Activated CD4-positive, alpha-beta T cell treated with anti-CD3 and anti-CD28 coated beads, Interleukin-2, amount 50 U/mL, for 16 hours (primary cell): ENCODE measurements at regions not wholly inside any gene's neighbourhood (a gene's known extent, or its start where the extent isn't known, plus 50 kb on each side); places are given as distances from the start of the nearest gene placed in this dataset.
"Not testable (repeated sequence)": the region's sequence is repeated elsewhere in the genome, so short reads cannot be mapped to it uniquely, and the experiment has no call there.

Experiments
- DNase-seq: peaks from one replicate; pipeline ENCODE4 v3.0.0-alpha.2; 2020

DNA sequence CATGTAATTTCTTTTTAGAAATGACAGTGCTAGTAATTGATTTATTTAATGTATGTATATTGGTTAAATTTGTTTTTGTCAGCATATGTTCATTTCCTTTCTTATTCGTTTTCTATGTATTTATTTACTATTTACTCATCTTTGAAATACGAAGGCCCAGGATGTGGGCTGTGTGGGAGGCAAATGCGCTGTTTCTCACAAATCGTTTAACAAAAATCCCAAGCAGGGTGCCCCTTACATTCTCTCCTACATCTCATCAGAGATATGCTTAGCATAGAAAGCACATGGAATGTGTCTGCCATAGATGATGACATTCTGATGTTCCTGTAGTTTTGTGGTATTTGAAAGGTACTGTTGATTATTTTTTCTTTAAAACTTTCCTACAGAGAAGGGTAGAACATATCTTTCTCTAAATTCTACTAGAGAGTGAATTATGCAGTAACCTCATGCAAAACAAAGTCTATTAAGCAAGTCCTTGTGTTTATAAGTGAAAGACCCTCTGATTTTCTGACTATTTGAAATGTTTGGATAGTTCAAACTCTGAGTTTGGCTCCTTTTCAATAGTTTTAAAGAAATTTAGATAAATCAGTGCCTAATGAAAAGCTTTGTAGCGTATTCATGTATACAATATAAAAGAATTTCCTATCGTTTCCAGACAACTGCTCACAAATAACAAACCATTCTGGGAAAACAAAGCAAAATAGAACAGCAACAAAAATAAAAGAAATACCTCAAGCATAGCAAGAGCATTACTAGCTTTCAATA, 111.1 kb upstream of the VGLL3 start:
- no peak for DNase-seq

DNA sequence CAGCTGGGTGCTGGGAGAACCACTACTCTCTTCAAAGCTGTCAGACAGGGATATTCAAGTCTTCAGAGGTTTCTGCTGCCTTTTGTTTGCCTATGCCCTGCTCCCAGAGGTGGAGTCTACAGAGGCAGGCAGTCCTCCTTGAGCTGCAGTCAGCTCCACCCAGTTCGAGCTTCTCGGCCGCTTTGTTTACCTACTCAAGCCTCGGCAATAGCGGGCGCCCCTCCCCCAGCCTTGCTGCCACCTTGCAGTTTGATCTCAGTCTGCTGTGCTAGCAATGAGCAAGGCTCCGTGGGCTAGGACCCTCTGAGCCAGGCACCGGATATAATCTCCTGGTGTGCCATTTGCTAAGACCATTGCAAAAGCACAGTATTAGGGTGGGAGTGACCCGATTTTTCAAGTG, 106.8 kb upstream of the VGLL3 start:
- not testable (repeated sequence) for DNase-seq

DNA sequence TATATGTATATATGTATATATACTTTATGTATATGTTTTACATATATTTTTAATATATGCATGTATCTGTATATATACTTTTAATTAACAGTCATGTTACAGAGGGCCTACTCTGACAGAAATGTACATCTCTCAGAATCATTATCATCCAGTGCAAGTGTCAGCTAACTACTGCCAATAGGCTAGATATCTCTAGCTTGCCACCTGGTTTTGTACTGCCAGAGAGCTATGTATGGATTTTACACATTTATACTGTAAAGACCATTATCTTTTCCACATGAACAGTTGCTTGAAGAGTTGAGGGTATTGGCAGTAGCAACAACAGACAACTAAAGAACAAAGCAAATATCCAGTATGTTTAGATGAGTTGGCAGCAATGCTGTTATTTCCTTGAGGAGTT, 99.7 kb upstream of the VGLL3 start:
- no peak for DNase-seq

DNA sequence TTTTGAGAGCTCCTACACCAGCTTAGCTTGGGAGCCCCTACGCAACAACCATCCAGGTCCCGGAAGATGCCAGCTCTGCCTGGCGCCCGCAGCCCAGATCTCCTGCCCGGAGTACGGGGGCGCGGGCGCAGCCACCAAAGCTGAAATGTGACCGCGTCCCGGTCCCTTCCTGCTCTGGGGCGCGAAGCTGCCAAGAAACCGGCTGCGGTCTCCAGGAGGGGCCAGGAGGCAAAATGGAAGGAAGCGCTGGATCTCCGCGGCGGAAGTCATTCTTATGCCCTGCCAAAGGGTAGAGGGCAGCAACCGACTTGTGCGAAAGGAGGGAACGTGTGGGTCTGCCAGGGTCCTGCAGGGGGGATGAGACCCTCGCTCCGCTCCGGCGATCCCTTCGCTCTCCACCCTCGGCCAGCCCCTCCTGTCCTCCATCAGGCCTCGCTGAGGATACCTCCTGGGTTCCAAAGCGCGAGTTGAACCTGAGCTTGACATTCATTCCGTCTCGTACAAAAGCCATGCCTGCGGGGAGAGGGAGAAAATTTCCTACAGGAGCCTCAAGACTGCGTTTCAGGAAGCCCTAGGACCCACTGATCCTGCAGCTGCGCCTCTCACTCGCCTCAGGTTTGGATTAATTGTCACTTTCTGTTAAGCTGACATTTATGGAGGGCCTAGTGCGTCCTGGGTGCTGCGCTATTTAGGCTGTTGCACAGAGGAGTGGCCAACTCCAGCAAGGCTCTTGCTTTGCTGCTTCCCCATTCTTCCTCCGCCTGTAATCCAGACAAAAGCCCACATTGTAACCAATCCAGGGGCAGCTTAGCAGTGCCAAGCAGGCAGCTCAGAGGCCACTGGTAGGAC, 98.3 kb upstream of the VGLL3 start:
- DNase-seq, result peak; percentile 23

DNA sequence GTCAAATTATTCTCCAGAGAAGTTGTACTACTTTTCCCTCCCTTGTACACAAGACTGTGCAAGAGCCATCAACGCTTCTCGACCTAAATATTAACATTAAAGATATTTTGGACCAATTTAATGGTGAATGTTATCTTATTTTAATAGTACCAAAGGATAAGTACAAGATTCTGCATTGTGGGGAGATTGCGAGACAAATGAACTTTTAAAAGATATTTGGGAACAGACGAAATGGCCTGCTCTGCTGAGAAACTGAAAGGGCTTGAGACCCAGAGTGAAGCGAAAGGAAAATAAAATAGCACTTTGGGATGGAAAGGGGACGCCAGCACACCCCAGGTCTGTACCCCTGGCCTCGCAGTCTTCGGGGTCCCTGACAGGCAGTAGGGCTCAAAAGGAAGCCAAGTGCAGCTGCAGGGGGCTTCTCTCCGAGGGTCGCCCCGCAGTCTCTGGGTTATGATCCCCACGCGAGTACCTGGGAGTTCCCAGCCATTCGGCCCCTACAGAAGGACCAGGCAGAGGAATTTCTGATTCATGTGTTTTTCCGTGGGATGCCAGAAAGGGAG, 97.6 kb upstream of the VGLL3 start:
- no peak for DNase-seq

DNA sequence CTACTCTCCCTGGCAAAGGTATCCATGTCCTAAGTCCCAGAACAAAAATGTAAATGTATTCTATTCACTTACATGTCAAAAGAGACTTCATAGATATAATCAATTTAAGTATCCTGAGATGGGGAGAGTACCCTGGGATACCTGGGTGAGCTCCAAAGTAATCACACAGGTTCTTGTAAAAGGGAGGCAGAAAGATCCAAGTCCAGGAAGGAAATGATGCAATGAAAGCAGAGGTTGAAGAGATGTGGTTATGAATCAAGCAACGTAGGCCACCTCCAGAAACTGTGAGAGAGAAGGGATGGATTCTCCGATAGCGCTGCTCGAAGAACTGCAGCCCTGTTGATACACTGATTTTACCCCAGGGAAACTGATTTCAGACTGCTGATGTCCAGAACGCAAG, 93.9 kb upstream of the VGLL3 start:
- DNase-seq, result no peak

DNA sequence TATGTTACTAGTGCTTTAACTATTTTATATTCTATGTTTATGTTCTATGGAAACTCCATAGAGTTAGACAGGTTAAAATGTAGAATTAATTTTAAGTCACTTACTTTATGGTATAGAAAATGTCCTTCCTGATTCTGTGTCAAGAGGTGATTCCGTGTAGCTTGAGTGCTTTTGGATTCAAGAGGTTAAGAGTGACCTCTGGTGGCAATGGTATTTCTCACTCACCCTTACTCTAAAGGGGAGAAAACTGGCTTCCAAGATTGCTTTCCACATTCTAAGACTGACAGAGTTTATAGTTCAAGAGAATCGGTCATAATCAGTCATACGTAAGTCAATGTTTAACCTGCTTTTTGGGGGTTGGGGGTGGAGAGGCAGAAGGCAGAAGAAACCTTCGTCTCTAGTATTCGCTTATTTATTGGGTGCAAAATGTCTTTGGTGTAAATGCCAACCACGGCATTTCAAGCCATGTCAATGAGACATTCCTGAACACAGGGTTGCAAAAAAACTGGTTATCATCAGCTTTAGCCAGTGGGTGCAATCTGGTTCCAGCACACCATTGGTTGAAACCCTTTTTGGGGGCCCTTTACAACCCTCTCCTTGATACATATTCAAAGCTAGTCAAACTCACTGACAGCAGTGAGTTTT, 92.0 kb upstream of the VGLL3 start:
- DNase-seq, result peak; percentile 35

DNA sequence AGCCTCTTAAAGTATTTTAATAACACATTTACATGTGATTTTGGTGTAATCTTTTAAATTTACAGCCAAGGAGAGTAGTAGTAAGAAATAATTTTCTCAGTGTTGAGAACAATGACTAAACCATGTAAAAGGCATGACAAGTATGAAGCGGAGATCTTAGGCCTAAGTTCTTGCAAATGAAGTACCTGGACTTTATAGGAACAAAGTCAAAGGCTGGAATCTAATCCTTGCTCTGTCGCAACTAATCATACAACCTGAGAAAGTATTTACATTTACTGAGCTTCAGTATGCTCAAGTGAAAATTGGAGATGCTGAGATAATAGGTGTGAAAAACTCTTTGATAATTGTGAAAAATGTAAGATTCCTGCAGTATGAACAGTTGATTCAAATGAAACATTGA, 86.4 kb upstream of the VGLL3 start:
- DNase-seq, result no peak

DNA sequence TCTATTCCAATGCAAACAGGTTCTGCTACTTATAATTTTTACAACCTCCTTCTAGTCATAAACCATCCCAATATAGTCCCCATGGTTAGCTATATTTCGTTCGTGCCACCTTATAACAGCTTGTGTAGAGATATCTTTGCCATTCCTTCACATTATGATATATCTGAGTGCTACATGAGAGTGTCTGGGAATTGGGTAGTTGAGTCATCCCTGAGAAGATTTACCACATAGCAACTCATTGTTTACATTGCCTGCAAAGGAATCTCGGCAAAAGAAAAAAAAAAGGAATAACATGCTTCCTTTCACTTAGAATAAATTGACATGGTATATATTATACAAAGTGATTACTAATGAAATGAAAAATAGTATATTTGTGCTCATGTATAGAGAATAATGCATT, 86.0 kb upstream of the VGLL3 start:
- DNase-seq, result no peak

DNA sequence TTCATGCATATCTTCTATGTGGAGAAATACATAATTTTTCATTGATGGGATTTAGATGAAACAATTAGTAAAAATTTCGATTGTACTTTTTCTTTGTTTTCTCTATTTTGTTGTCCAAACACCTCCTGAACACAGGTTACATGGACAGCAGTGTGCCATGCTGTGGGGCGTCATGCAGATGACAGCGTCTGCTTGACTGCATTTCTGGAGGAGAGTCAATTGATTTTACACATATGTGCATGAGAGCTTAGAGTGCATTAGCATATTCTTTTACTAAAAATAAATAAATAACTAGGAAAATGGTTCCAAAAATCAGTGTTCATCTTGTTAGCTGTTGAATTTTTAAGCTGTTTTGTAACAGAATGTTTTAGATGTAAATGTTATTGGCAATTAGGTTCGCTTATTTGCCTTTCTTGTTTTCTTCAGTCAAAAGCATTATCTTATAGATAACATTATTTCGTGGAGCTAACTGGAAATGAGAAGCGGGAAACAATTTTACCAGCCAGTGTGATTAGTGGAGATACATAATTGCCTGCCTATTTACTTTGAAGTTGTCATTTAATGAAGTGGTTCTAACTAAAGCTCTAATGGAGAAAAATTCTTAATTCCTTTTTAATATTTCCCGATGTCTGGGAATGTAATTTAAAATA, 82.7 kb upstream of the VGLL3 start:
- no peak for DNase-seq

DNA sequence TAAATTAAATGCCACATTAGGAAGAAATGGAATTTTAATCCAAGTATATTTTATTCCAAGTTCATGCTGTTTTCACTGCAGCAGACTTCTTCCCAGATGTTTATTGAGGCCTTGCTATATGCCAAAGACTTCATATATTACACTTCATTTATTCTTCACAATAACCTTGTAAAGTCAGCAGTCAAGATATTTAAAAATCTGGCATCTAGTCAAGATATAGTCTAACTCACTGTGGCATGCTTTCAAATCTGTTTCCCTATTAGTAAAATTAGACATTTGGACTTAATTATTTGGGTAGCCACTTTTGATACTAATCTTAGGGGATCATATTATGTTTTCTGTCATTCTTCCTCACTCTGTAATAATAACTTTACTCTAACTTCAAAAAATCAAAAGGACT, 81.5 kb upstream of the VGLL3 start:
- DNase-seq, result no peak

DNA sequence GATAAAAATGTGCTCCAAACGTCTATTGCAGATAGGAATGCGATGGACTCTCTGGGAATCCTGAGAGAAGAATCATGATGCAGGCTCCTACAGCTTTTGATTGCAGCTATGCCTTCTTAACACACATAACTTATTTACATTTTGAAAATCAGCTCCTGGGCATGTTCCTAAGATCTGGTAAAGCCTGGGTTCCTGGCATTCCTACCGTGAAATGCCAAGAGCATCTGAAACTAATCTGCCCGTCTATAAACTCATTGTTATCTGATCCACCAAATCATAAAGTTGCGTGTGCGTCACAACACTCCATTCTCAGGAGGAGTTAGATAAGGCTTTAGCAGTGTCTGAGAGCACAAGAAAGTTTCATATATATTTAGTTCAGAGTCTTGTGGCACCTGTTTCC, 79.0 kb upstream of the VGLL3 start:
- DNase-seq, result no peak

DNA sequence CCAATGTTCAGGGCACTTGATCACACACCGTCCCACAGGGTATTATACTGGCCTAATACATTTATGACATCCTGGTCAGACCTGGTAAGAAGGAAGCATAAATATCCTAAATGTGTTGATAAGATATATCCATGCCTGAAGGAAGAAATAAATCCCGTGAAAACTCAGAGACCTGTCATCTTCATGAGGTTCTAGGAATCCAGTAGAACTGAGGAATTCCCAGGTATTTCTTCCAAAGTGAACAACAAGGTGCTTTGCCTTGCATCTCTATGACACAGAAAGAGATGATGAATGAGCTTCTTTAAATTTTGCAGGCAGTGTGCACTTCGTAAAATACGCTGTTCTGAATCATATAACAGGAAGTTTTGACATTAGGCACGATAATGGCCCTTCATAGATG, 78.1 kb upstream of the VGLL3 start:
- no peak for DNase-seq

DNA sequence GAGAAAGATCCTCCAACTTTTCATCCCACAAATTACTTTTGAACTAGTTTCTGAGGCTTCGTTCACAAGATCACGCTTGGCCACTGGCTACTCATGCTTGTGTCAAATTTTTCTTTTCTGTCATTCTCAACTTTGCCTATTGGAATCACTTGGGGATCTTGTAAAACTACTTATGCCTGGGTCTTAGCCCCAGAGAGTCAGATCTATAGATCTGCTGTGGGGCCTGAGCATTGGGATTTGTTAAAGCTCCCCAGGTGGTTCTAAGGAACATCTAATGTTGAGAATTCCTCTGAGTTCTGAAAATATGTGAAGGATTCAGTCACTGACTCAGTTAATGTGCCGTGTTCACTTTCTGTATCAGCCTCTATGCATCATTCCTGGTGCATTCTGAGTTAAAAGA, 71.7 kb upstream of the VGLL3 start:
- DNase-seq, result no peak

DNA sequence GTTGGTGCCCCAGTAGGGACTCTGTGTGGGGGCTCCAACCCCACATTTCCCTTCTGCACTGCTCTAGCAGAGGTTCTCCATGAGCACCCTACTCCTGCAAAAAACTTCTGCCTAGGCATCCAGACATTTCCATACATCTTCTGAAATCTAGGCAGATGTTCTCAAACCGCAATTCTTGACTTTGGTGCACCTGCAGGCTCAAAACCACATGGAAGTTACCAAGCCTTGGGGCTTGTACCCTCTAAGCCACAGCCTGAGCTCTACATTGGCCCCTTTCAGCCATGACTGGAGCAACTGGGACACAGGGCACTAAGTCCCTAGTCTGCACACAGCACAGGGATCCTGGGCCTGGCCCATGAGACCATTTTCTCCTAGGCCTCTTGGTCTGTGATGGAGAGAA, 66.5 kb upstream of the VGLL3 start:
- DNase-seq, result no peak

DNA sequence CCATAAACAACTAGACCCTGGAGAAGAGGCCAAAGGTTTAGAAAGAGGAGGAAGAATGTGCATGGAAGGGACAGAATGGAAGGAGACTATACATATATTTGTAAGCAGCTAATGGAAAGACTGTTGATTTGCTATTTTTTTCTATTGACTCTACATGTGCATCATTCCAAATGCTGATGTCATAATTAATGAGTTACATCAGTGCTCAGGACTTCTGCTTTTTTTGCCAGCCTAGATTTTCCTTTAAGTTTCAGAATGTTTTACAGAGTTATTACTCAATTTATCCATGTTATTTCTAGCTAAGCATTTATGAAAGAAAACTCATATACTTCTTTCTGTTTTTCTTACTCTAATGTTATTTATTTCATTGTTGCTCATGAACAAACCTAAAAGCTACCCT, 62.6 kb upstream of the VGLL3 start:
- DNase-seq, result no peak

DNA sequence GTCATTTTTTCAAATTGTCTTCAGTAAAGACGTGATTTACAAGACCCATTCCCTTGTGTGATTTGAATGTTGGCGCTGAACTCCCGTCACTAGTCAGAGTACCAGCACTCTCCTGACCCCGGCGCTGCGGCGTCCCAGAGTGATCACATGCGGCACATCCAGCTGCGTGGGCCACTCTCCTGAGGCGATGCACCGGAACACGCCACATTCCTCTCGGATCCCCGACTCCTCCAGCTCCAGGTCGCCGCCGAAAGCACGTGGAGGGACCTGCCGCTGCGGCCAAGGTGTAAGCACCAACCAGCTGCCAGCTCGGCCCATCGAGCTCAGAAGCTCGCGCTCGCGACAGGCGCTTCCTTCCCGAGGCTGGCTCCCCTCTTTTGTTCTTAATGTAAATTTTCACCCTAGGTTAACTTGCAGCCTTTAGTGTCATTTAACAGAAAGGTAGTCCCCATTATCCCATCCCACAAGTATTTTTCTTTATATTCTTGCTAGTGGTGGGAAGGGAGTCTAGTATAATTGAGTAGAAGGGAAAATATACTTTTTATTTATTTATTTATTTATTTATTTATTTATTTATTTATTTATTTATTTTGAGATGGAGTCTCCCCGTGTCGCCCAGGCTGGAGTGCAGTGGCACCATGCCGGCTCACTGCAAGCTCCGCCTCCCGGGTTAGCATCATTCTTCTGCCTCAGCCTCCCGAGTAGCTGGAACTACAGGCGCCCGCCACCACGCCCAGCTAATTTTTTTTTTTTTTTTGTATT, 61.7 kb upstream of the VGLL3 start:
- DNase-seq, result no peak

DNA sequence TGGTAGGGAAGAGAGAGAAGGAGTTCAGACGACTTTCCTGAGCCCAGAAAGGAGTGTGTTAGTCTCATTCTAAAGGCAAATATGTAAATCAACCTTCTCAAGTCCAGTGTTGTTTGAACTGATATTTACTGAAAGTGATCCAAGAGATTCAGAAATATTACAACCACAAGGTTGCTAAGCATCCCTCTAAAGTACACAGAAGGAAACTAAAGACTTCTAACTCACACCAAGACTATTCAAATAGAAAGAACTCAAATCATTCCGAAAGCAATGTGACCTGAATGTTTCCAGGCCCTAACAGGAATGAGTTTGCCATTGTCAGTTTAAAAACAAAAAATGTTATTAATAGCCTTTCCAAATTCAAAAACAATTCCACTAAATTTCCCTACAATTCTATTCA, 56.9 kb upstream of the VGLL3 start:
- peak; percentile 25 for DNase-seq

DNA sequence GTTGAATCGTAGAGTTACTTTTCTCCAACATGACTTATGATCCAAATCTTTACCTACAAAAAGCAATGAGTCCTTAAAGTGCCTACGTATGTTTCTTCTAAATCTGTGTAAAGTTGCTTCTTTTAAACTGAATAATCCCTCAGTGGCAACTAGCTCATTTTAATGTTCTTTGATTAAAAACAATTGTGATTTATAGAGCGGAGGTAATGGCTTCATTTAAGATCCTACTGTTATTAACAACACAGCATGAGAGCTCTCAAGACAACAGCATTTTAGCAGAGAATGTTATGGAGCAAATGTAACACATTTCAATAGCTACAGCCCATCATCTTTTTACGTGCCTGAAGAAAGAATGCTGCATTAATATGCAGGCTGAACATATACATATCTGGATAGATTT, 55.3 kb upstream of the VGLL3 start:
- no peak for DNase-seq

DNA sequence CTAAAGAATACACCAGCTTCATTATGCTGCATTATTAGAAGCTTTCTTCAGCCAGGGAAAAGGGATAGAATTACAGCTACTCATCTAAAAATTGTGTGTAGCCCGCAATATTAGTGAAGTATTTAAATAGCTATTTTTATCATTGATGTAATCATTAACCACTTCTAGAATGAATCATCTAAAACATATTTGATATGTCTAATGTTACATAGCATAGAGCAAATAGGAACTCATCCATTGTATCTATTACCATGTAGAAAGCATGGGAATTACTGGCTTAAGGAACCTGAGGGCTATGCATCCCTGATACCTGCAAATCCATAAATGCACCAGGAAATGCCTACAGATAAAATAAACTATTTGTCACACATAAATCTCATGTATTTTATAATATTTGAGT, 54.5 kb upstream of the VGLL3 start:
- DNase-seq, result no peak

DNA sequence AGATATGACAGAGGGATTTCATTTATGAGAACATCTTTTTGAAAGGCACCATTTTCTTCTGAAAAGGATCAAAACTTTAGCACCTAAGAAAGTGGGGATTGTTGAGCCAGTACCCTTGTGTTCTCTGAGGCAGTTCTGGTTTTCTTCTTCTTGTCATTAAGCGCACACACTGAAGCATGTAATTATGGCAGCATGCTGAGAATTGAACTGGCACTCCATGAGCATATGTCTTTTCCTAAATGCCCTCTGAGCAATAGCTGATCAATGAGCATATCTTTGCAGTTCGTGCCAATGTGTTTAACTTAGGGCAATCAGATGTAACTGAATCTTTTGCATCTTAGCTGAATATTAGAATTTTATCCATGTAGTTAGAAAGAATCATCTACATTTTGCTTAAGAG, 53.9 kb upstream of the VGLL3 start:
- no peak for DNase-seq

DNA sequence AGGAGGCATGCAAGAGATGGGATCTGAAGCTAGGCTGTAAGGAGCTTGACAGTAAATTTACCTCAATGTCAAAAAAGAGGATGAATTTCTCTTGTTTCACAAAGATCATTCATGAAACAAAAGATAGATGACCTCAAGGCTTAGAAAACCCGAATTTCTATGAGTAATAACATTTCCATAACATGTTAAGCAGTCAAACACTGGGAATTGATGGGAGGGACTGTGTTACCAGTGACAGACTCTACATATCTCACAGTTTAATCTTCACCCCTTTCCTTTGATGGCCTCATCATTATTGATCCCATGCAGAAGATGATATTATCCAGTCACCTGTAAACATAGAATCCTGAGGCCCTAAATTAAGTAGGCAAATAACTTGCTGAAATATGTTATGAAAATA, 53.5 kb upstream of the VGLL3 start:
- no peak for DNase-seq
